PC-9 (cell line): ENCODE measurements at regions not wholly inside any gene's neighbourhood (a gene's known extent, or its start where the extent isn't known, plus 50 kb on each side); places are given as distances from the start of the nearest gene placed in this dataset.

Source experiments
- EZH2 ChIP-seq: fragments of 200-600 bp; sonication (generic); IDR thresholded peaks from 2 replicates; pipeline ENCODE4 v1.8.0; 2017; ENCODE audit warnings: antibody characterized with exemption, low read depth
- TF ChIP-seq, protein P1 (sequence below): fragments of 200-600 bp; sonication (generic); conservative IDR thresholded peaks from 2 replicates; pipeline ENCODE4 v1.6.1; 2017; ENCODE audit warnings: mixed run types, antibody characterized with exemption, mild to moderate bottlenecking, moderate library complexity

GRCh38 chr6:164928728-164929407, 380.5 kb downstream of the C6orf118 start:
- TF ChIP-seq, protein P1, sequence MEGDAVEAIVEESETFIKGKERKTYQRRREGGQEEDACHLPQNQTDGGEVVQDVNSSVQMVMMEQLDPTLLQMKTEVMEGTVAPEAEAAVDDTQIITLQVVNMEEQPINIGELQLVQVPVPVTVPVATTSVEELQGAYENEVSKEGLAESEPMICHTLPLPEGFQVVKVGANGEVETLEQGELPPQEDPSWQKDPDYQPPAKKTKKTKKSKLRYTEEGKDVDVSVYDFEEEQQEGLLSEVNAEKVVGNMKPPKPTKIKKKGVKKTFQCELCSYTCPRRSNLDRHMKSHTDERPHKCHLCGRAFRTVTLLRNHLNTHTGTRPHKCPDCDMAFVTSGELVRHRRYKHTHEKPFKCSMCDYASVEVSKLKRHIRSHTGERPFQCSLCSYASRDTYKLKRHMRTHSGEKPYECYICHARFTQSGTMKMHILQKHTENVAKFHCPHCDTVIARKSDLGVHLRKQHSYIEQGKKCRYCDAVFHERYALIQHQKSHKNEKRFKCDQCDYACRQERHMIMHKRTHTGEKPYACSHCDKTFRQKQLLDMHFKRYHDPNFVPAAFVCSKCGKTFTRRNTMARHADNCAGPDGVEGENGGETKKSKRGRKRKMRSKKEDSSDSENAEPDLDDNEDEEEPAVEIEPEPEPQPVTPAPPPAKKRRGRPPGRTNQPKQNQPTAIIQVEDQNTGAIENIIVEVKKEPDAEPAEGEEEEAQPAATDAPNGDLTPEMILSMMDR = no peak
- TF ChIP-seq EZH2 = no peak
